M059J (cell line): ENCODE measurements at regions not wholly inside any gene's neighbourhood (a gene's known extent, or its start where the extent isn't known, plus 50 kb on each side); places are given as distances from the start of the nearest gene placed in this dataset.
A peak's percentile ranks its signal among the peaks of the same experiment; 100 is the strongest.
"Not testable (repeated sequence)": the region's sequence is repeated elsewhere in the genome, so short reads cannot be mapped to it uniquely, and the experiment has no call there.

Experiments used
- DNase-seq: peaks from one replicate; pipeline ENCODE4 v3.0.0-alpha.2; 2012; ENCODE audit warnings: low read depth

DNA sequence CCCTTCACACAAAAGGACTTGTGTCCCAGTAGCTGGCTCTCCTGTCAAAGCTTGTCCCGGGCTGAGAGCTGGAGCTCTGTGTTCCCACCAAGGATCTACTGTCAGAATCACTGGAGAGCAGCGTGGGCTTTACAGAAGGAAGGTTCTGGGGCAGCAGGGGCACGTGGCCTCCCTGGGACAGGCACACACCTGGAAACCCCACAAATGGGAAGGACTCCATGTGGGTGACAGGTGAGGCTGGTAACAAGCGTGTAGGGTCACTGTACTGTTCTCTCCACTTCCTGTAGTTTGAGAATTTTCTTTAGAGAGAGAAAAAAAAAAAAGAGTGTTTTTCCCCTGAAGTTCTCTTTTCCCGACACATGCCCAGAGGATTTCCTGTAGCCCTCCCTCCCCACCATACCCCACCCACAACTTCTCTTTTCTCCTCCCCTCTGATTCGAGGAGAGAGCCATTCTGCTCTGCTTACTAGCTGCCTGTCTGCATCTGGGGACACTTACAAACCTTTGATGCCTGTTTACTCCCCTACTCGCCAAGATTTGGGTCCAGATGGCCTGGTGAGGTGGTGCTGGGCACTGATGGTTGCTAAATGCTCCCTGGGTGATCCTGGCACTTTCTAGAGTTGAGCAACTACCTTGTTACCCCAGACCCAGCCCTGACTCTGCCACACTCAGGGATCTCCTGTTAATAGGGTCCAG lies 84.1 kb upstream of the SIRPA start:
- peak; percentile 81 for DNase-seq

DNA sequence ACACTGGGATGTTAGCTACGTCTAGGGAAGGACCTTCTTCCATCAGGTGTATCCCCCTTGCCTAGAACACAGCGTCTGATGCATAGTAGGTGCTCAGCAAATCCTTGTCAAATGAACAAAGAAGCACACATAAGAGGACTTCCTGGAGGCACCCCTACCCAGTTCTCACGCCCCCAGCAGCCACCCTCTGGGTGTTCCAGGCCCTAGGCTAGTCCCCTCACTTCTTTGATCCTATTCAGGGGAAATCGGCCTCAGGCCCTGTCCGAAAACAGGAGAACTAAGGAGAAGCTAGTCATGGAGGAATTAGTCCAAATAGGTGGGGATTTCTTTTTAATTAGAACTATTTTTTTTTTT lies 84.7 kb upstream of the SIRPA start:
- no peak for DNase-seq

DNA sequence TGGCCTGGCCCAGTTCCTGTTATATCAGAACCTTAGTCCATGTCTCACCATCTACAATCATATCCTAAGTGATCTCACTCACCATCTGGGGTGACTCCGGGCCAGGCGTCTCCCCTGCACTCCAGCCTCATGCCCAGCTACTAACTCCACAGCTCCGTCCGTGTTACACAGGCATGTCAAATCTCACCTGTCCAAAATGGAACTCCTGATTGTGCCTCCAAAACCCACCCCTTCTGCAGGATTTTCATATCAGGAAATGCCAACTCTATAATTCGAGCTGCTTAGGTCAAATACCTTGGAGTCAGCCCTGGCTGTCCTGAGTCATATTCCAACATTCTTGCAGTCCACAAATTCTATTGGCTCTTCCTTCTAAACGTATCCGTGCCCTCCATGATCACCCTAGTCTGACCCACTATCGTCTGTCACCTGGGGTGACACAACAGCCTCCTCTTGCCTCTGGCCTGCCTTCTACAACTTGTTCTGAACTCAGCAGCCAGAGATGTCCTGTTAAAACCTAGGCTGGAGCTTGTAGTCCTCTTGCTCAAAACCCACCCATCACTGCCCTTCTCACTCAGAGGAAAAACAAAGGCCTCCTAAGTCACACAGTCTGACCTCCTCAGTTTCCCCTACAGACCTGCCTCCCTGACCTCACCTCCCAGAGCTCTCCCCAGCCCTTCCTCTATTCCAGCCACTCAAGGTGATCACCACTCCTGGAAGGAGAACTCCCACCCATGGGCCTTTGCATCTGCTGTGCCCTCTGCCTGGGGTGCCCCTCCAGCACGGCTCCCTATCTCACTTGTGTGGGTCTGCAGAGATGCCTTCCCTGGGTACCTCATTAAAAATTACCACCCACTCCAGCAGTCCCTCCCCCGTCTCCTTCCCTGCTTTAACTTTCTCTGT lies 85.3 kb upstream of the SIRPA start:
- DNase-seq = peak; percentile 96

DNA sequence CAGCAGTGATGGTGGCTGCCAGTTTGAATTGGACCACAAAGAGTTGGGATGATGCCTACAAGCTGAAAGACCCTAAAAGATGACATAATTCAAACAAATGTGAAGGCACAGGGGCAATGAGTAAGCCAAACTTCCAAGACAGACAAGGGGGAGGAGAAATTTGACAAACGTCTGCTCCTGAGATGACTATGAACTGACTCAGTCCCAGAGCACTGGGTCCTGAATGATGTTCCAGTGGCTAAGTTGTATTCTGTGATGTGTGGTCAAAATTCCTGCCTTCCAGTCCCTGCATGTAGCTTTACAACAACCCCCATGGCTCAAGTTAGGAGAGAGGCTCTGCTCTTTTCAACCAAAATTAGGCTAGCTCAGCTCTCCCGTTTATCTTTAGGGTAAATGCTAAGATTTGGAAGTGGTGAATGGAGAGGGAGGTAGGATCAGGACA lies 86.1 kb upstream of the SIRPA start:
- DNase-seq = peak; percentile 98

DNA sequence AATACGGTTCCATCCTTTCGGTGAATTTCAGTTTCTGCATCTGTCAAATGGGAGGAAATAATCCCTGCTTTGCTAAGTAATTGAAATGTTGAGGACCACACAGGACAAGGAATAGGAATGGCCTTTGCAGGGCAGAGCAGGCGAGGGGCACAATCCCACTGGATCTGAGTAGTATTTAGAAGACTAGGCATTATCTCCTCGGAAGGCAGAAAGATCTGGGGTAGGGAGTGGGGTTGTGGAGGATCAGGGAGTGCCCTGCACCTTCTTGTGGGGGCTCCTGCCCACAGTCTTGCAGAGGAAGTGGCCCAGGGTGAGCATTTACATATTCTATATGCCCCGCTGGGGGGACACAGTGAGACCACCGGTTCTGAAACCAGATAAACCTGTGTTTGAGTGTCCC lies 87.1 kb upstream of the SIRPA start:
- DNase-seq = no peak

DNA sequence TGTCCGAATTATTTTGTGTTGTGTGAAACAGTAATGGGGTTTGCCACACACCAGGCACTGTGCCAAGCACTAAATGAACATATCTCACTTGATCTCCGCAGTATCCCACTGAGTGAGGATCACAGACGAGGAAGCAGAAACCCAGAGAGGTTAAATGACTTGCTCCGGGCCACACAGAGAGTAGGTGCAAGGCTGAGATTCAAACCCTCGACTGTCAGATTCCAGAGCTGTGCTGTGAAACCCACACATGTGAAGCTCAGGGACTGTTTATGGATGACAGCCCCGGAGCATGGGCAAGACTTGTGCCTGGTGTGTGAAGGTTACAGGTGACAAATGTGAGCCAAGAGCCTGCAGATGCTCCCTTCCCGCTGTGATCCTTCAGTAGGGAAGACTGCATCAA lies 87.8 kb upstream of the SIRPA start:
- DNase-seq = no peak

DNA sequence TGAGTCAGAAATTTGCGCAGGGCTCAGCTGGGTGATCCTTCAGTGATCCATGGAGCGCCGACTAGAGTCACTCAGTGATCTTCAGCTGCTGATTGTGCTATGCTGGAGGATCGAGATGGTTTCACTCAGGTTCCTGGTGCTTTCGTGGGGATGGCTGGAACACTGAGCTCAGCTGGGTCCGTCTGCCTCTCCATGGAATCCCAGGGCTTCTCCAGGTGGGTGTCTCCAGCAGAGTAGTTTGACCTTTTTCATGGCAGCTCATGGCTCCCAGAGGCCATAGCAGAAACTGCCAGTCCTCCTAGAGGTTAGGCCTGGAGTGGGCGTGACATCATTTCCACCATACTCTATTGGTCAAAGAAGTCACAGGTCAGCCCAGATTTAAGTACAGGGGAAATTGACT lies 88.8 kb upstream of the SIRPA start:
- no peak for DNase-seq

DNA sequence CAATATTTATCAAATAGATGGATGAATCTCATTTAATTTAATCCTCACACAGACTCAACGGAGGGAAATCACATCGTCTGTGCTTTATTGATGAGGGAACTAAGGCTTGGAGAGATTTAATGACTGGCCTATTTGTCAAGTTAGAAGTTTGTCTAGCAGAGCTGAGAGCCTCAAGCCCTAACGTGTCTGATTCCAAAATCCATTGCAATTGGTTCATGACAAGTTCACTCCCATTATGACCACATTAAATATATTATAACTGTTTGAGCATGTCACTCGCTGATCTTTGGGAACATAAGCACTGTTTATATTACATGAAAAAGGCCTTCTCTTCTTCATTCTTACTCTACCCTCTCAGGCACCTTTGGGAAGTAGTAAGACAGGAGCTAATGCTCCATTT lies 89.4 kb upstream of the SIRPA start:
- no peak for DNase-seq

DNA sequence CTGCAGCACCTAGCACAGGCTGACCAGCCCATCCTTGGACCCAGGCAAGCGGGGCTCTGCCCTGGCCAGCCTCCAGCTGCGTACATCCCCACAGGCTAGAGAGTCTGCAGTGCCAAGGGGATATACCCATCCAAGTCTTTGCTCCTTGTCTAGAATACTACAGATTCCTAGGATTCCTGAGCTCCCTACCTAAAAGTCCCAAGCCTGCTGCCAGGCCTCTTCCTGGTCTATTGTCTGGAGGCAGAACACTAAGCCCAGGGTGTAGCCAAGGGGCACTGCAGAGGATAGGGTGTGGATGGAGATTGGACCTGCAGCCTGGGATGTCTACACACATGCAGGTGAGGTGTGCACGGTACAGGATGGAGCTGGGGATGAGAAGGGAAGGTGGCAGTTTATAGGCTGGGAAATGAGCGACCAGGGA lies 90.0 kb upstream of the SIRPA start:
- DNase-seq = no peak

DNA sequence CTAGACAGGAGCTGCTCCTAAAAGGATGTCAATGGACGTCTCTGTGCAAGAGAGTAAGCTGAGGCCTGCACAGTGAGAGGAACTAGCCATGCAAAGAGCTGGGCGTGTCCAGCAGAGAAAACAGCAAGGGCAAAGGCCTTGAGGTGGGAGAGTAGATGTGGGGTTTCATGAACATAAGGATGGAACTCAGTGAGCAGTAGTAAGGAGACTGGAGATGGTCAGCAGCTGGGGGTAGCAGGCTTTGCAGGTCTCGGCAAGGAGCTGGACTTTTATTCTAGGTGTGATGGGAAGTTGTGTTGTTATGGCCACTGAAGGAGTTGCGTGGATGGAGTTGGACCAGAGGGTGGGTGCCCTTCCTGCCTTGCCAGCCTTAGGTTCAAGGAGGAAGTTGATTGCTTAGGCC lies 90.7 kb upstream of the SIRPA start:
- DNase-seq = no peak

DNA sequence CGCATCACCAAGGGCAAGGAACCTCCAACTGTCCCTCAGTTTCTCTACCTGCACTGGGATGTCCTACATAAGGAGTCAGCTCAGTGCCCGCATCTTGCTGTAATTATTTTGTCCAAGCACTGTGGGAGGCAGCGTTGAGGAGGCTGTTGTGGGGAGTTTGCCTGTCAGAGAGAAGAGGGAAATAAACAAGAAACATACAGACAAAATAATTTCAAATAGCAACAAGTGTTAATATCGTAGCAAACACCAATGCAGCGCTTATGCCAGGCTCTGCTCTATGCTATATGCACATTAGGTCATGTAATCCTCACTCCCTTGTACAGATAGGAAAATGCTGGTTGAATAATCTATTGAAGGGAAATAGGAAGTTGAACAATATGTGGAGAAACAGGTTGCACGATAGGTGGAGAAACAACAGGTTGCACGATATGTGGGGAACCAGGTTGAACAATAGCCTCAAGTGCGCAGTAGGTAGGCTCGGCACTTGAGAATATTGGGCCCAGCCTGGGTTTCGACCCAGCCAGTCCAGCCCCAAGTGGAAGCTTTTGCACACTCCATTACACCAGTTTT lies 91.2 kb upstream of the SIRPA start:
- no peak for DNase-seq

DNA sequence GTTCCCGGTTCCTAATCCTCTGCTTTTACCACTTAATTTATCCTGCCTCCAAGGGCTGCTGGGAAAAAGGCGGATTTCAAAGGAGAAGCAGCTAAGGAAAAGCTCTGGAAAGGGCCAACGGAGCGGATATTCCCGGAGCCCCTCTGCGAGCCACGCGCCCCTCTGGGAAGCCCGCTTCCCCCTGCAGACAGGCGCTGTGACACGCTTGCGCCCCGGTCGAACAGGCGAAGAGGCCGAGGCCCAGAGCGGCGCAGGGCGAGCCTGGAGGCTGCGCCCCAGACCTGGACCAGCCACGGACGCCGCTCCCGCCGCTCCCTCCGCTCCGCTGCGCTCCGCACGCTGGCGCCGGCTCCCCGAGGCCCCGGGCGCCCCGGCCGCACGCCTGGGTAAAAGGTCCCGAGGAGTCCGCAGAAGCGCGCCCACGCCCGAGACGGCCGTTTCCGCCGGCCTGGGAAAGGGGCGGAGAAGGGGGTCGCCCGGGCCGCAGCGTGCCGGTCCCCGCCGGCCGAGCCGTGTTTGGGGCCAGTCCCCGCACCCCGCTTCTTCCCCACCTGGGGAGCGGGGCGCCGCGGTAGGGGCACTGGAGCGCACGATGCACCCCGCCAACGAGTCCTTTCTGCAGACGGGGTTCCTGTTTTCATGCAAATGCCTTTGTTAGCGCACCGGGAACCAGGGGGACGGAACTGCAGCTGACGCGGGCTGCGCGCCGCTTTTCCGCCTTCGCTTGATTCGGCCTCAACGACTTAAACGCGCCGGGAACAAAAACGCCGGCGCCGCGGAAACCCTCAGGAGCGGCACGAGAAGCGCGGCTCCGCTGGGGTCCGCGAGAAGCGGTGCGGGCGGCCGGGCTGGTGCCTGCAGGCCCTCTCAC lies 91.9 kb upstream of the SIRPA start:
- DNase-seq = peak; percentile 62

DNA sequence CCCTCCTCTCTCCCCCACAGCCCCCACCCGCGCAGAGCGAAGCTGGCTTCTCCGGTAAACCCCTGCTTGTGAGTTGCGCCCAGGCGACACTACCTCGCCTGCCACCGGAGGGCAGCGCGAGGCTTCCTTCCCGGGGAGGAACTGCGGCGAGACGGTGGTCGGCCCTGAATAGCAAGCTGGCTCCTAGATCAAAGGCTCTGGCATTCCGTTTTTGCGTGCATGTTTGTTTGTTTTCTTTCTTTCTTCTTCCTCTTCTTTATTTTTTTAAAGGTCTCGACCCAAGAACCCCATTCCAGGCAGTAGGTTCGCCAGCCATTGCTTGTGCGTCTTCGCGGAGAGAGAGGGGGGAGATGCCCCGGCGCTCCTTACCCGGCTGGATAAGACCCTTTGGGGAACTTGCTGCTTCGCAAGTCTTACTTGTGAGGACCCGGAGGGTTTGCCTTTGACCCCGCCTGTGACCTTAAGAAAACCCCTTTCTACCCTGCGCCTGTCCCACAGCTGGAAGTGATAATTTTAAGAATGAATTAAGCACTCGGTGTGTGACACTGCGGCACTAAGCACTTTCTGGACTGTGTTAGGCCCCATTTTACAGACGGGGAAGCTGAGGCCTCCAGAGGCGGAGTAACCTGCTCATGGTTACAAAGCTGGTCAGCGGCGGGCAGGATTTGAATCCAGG lies 92.7 kb upstream of the SIRPA start:
- peak; percentile 74 for DNase-seq

DNA sequence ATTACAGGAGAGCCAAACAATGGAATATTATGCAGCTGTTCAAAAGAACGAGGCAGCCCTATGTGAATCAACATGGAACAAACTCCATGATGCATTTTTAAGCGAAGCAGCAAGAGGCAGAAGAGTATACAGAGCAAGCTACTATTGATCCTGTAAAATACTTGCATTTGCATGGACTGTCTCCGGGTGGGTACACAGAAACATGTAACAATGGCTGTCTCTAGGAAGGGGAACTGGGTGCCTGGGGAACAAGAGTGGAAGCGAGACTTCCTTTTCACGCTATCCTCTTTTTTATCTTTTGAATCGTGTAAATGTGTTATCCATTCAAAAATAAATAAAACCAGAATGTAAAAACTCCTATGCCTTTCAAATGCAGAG lies 93.3 kb upstream of the SIRPA start:
- DNase-seq = no peak

DNA sequence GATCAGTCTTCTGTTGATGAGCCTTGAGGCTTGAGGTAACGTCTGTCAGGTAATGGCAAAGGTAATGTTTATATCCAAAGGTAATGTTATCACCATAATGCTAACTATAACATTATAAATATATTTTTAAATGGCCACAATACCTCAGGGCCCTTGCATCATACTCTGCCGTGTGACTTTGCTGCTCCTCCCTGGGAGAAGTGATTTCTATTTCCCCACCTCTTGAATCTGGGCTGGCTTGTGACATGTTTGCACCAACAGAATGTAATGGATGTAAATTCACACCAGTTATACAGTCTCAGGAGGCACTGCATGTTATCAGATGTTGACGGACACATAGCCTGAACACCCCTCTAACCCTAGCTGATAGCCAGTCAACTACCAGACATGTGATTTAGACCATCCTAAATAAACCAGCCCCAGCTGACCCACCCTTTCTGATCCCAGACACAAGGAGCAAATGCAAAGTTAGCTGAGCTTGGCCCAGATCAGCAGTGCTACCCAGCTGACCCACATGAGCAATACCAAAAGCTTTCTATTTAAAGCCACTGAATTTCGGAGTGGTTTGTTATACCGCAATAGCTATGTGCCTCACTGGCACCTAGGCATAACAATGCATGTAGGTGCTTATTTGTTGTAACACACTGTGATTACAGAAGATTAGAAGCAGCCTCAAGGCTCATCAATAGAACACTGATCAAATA lies 93.8 kb upstream of the SIRPA start:
- no peak for DNase-seq

DNA sequence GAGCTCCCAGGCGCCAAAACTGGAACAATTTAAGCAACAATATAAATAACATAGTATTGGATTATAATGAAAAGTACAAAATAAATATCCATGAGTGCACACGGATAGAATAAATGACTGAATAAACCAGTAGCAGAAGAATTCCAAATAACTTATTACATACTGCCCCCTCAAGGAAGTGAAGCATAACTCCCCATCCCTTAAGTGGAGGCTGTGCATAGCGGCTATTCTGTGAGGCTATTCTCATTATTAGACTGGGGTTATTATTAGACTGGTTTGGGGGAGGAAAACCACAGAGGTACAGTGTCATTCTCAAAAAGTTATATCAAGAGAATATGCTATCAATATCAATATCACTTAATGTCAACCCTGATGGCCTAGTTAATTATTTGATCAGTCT lies 94.4 kb upstream of the SIRPA start:
- peak; percentile 54 for DNase-seq

DNA sequence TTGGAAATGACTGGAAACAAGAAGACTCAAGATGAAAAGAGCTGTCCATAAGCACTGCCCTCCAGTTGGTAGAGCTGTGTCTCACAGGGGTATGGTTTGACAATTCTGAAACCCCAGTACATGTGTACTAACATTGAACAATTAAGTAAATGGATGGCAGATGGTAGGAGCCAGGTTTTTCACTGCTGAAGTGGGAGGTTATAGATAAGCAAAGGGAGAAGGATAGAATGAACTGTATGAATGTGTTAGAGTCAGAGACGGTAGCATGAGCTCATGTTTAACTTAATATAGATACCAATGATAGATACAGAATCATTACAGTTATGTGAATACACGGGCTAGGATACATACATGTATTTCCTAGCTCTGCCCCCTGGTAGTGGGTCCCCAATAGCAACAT lies 95.0 kb upstream of the SIRPA start:
- no peak for DNase-seq

DNA sequence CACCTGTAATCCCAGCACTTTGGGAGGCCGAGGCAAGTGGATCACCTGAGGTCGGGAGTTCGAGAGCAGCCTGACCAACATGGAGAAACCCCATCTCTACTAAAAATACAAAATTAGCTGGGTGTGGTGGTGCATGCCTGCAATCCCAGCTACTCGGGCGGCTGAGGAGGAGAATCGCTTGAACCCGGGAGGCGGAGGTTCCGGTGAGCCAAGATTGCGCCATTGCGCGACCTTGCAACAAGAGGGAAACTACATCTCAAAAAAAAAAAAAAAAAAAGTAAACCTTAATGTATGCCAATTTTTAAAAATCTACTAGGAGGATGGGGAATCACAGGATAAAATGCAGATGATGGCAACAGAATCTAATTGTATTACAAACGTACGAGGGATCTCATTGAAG lies 95.5 kb upstream of the SIRPA start:
- DNase-seq = not testable (repeated sequence)

DNA sequence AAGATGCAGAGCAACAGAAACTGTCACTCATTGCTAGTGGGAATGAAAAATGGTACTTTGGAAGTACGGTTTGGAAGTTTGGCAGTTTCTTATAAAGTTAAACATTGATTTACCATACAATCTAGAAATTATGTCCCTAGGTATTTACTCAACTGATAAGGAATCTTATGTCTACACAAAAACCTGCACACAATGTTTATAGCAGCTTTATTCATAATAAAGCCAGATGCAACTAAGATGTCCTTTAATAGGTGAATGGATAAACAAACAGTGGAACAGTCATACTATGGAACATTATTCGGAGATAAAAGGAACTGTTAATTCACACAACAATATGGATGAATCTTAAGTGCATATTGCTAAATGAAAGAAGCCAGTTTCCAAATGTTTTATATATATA lies 96.2 kb upstream of the SIRPA start:
- DNase-seq = no peak

DNA sequence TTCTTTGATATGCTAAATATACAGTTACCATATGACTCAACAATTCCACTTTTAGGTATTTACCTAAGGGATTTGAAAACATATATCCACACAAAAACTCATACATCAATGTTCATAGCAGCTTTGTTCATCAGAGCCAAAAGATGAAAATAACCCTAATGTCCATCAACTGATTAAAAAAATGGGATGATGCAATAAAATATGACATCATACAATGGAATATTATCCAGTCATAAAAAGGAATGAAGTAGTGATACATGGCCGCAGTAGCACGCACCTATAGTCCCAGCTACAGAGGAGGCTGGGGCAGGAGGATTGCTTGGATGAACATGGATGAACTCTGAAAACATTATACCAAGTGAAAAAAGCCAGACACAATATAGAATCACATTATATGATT lies 101.4 kb upstream of the SIRPA start:
- no peak for DNase-seq

DNA sequence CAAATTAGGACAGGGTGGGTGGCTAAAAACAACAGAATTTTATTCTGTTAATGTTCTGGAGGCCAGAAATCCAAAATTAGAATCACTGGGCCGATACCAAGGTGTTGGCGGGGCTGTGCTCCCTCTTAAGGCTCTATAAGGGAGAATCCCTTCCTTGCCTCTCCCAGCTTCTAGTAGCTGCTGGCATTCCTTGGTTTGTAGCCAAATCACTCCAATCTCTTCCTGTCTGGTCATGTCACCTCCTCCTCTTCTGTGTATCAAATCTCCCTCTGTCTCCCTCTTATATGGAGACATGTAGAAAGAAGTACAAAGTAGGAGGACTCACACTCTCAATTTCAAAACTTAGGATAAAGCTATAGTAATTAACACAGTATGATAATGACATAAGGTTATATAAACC lies 102.9 kb upstream of the SIRPA start:
- DNase-seq = no peak
